CD4-positive, alpha-beta T cell treated with Interleukin-1 beta for 1 hour (primary cell): ENCODE measurements at regions not wholly inside any gene's neighbourhood (a gene's known extent, or its start where the extent isn't known, plus 50 kb on each side); places are given as distances from the start of the nearest gene placed in this dataset.

Experiments
- DNase-seq, 2 donors: peaks; one replicate each; pipeline ENCODE4 v3.0.0-alpha.2; 2020 to 2022

GRCh38 chr12:111221062-111222026, 147.6 kb downstream of the PHETA1 start:
- DNase-seq, result no peak

- no peak for DNase-seq
These were observed 148.5 kb downstream of the PHETA1 start for GRCh38 chr12:111220363-111220762.

- DNase-seq, result no peak
These were observed 149.5 kb downstream of the PHETA1 start for GRCh38 chr12:111219440-111219839.

GRCh38 chr12:111218499-111218898, 150.4 kb downstream of the PHETA1 start:
- no peak for DNase-seq

- DNase-seq, result no peak
These were observed 152.3 kb downstream of the PHETA1 start for GRCh38 chr12:111216387-111217159.

- DNase-seq, result no peak
These were observed 153.0 kb downstream of the PHETA1 start for GRCh38 chr12:111215881-111216280.

- DNase-seq, result no peak
These were observed 154.5 kb downstream of the PHETA1 start for GRCh38 chr12:111214401-111214800.

- DNase-seq, result no peak
These were observed 155.3 kb downstream of the PHETA1 start for GRCh38 chr12:111213561-111213960.

GRCh38 chr12:111212814-111213456, 156.0 kb downstream of the PHETA1 start:
- no peak for DNase-seq

GRCh38 chr12:111211910-111212757, 156.8 kb downstream of the PHETA1 start:
- no peak for DNase-seq

- no peak for DNase-seq
These were observed 159.1 kb downstream of the PHETA1 start for GRCh38 chr12:111209811-111210210.

GRCh38 chr12:111207761-111208160, 161.1 kb downstream of the PHETA1 start:
- DNase-seq, result no peak

- DNase-seq, result no peak
These were observed 164.1 kb downstream of the PHETA1 start for GRCh38 chr12:111204788-111205241.

- no peak for DNase-seq
These were observed 164.9 kb downstream of the PHETA1 start for GRCh38 chr12:111203969-111204368.

GRCh38 chr12:111203446-111203845, 165.4 kb downstream of the PHETA1 start:
- no peak for DNase-seq

GRCh38 chr12:111202237-111202915, 166.5 kb downstream of the PHETA1 start:
- no peak for DNase-seq

GRCh38 chr12:111201495-111202236, 167.2 kb downstream of the PHETA1 start:
- DNase-seq, result no peak

- no peak for DNase-seq
These were observed 167.9 kb downstream of the PHETA1 start for GRCh38 chr12:111201036-111201435.

GRCh38 chr12:111197376-111197944, 171.4 kb downstream of the PHETA1 start:
- no peak for DNase-seq

- DNase-seq, result no peak
These were observed 172.4 kb downstream of the PHETA1 start for GRCh38 chr12:111196532-111196931.

GRCh38 chr12:111195316-111195715, 173.6 kb downstream of the PHETA1 start:
- DNase-seq, result no peak
